Vagina (tissue), 2 donors: ENCODE measurements at regions not wholly inside any gene's neighbourhood (a gene's known extent, or its start where the extent isn't known, plus 50 kb on each side); places are given as distances from the start of the nearest gene placed in this dataset.

ENCODE experiments used
- CTCF ChIP-seq, 3 experiments: fragments of 450-650 bp in 2 of 3; fragments of 200-600 bp in 1 of 3; sonication (generic) in 1 of 3; IDR thresholded peaks; one replicate each; pipeline ENCODE4 v1.5.1; 2017 to 2019; ENCODE audit warnings: antibody characterized with exemption in 3 of 3, mild to moderate bottlenecking in 2 of 3, moderate library complexity in 2 of 3
- POLR2A ChIP-seq, 2 donors: fragments of 450-650 bp; IDR thresholded peaks; one replicate each; pipeline ENCODE4 v1.6.1; 2017; ENCODE audit warnings: antibody characterized with exemption in 2 of 2, mild to moderate bottlenecking in 2 of 2, moderate library complexity in 2 of 2

- TF ChIP-seq CTCF (IDR thresholded peaks at IDR 0.05), result no peak
- TF ChIP-seq POLR2A (IDR thresholded peaks at IDR 0.05), result no peak
Measured at GRCh38 chr1:60823151-60823550, 259.2 kb upstream of the NFIA start.
